Neuron (in vitro differentiated cells): ENCODE measurements at regions not wholly inside any gene's neighbourhood (a gene's known extent, or its start where the extent isn't known, plus 50 kb on each side); places are given as distances from the start of the nearest gene placed in this dataset.
"Not testable (repeated sequence)": the region's sequence is repeated elsewhere in the genome, so short reads cannot be mapped to it uniquely, and the experiment has no call there.

Experiments
- H2AFZ ChIP-seq: one replicate; pipeline ENCODE4 v1.6.1; 2013; ENCODE audit warnings: low read depth, mild to moderate bottlenecking, inconsistent platforms, low read length, moderate library complexity
- H3K27me3 ChIP-seq: one replicate; pipeline ENCODE4 v1.6.1; 2013; ENCODE audit warnings: low read length; ENCODE audit not compliant: insufficient read depth
- H3K36me3 ChIP-seq: one replicate; pipeline ENCODE4 v1.6.1; 2013; ENCODE audit warnings: low read length; ENCODE audit not compliant: insufficient read depth
- H3K4me1 ChIP-seq: one replicate; pipeline ENCODE4 v1.6.1; 2013; ENCODE audit warnings: low read length; ENCODE audit not compliant: insufficient read depth
- H3K4me3 ChIP-seq: 2 replicates; pipeline ENCODE4 v1.5.1; 2013; ENCODE audit warnings: mild to moderate bottlenecking, low read length, moderate library complexity
- H3K9me3 ChIP-seq: one replicate; pipeline ENCODE4 v1.6.1; 2013; ENCODE audit warnings: low read length

GRCh38 chr2:109669731-109670130 is 55.6 kb downstream of the SOWAHC start:
- H3K9me3 ChIP-seq = no peaks in the 10 kb centered on the region
- no peak overlapping the region for H2AFZ ChIP-seq
- no peak overlapping the region for H3K4me3 ChIP-seq
- H3K27me3 ChIP-seq = no peaks in the 10 kb centered on the region
- no peaks in the 10 kb centered on the region for H3K4me1 ChIP-seq
- no peaks in the 10 kb centered on the region for H3K36me3 ChIP-seq

GRCh38 chr2:109670556-109671411 is 56.6 kb downstream of the SOWAHC start:
- no peaks in the 10 kb centered on the region for H3K36me3 ChIP-seq
- H2AFZ ChIP-seq = no peak overlapping the region
- no peak overlapping the region for H3K4me3 ChIP-seq
- peaks cover under 1% of the 10 kb centered on the region for H3K4me1 ChIP-seq
- no peaks in the 10 kb centered on the region for H3K27me3 ChIP-seq
- no peaks in the 10 kb centered on the region for H3K9me3 ChIP-seq

- H3K4me3 ChIP-seq = no peak overlapping the region
- H3K9me3 ChIP-seq = no peaks in the 10 kb centered on the region
- no peaks in the 10 kb centered on the region for H3K27me3 ChIP-seq
These were observed 60.9 kb downstream of the SOWAHC start for GRCh38 chr2:109674894-109675534.

GRCh38 chr2:109675666-109676345 is 61.6 kb downstream of the SOWAHC start:
- Histone ChIP-seq H2AFZ (no peak overlapping the region), H3K36me3 (no peaks in the 10 kb centered on the region), H3K4me1 (peaks cover 40% of the 10 kb centered on the region), H3K4me3 (no peak overlapping the region), H3K9me3 (no peaks in the 10 kb centered on the region), H3K27me3 (no peaks in the 10 kb centered on the region)

More at GRCh38 chr2:109674894-109675534, 60.9 kb downstream of the SOWAHC start:
- Histone ChIP-seq H2AFZ (no peak overlapping the region), H3K4me1 (peaks cover 40% of the 10 kb centered on the region), H3K36me3 (no peaks in the 10 kb centered on the region)

GRCh38 chr2:109676346-109676902 is 62.3 kb downstream of the SOWAHC start:
- Histone ChIP-seq H3K27me3 (no peaks in the 10 kb centered on the region), H3K4me1 (peaks cover 40% of the 10 kb centered on the region), H3K4me3 (no peak overlapping the region), H2AFZ (no peak overlapping the region), H3K9me3 (no peaks in the 10 kb centered on the region), H3K36me3 (no peaks in the 10 kb centered on the region)

- H3K36me3 ChIP-seq, H3K27me3 ChIP-seq: not testable (repeated sequence)
- peaks cover 44% of the 10 kb centered on the region for H3K4me1 ChIP-seq
These were observed 63.1 kb downstream of the SOWAHC start for GRCh38 chr2:109677121-109677731.

GRCh38 chr2:109677835-109678580 is 63.8 kb downstream of the SOWAHC start:
- peaks cover 44% of the 10 kb centered on the region for H3K4me1 ChIP-seq
- H2AFZ ChIP-seq = no peak overlapping the region
- no peaks in the 10 kb centered on the region for H3K27me3 ChIP-seq
- H3K9me3 ChIP-seq = no peaks in the 10 kb centered on the region
- H3K4me3 ChIP-seq = no peak overlapping the region
- H3K36me3 ChIP-seq = no peaks in the 10 kb centered on the region

More at GRCh38 chr2:109677121-109677731, 63.1 kb downstream of the SOWAHC start:
- H3K4me3 ChIP-seq, H3K9me3 ChIP-seq, H2AFZ ChIP-seq: not testable (repeated sequence)

GRCh38 chr2:109678724-109679201 is 64.6 kb downstream of the SOWAHC start:
- H3K4me1 ChIP-seq = peaks cover 44% of the 10 kb centered on the region
- H3K9me3 ChIP-seq, H3K27me3 ChIP-seq, H3K36me3 ChIP-seq, H2AFZ ChIP-seq, H3K4me3 ChIP-seq: not testable (repeated sequence)

GRCh38 chr2:109679225-109679624 is 65.1 kb downstream of the SOWAHC start:
- H3K4me3 ChIP-seq = no peak overlapping the region
- no peaks in the 10 kb centered on the region for H3K36me3 ChIP-seq
- H2AFZ ChIP-seq = no peak overlapping the region
- no peaks in the 10 kb centered on the region for H3K27me3 ChIP-seq
- no peaks in the 10 kb centered on the region for H3K9me3 ChIP-seq
- H3K4me1 ChIP-seq = peaks cover 44% of the 10 kb centered on the region

GRCh38 chr2:109679626-109680025 is 65.5 kb downstream of the SOWAHC start:
- no peaks in the 10 kb centered on the region for H3K36me3 ChIP-seq
- H3K9me3 ChIP-seq = no peaks in the 10 kb centered on the region
- H3K27me3 ChIP-seq = no peaks in the 10 kb centered on the region
- H2AFZ ChIP-seq = no peak overlapping the region
- H3K4me3 ChIP-seq = no peak overlapping the region
- H3K4me1 ChIP-seq = peaks cover 44% of the 10 kb centered on the region

GRCh38 chr2:109680523-109681297 is 66.5 kb downstream of the SOWAHC start:
- Histone ChIP-seq H3K4me3 (no peak overlapping the region), H3K27me3 (no peaks in the 10 kb centered on the region), H3K9me3 (no peaks in the 10 kb centered on the region)

More at GRCh38 chr2:109680523-109681297, 66.5 kb downstream of the SOWAHC start:
- H2AFZ ChIP-seq = no peak overlapping the region
- H3K36me3 ChIP-seq = no peaks in the 10 kb centered on the region
- peaks cover 44% of the 10 kb centered on the region for H3K4me1 ChIP-seq
